GM23338 (cell line): ENCODE measurements at regions not wholly inside any gene's neighbourhood (a gene's known extent, or its start where the extent isn't known, plus 50 kb on each side); places are given as distances from the start of the nearest gene placed in this dataset.

Source experiments
- ATAC-seq: fragments of 200-7000 bp; cut with Tn5 transposase; 3 replicates; pipeline ENCODE4 v1.9.1; 2020
- DNase-seq: peaks from one replicate; pipeline ENCODE4 v3.0.0-alpha.2; 2015; ENCODE audit warnings: low spot score
- H2AFZ ChIP-seq: fragments of 200-600 bp; sonication (generic); 2 replicates; pipeline ENCODE4 v1.8.0; 2016; ENCODE audit warnings: antibody characterized with exemption, mild to moderate bottlenecking, moderate library complexity
- H3F3A ChIP-seq: fragments of 200-600 bp; sonication (generic); replicated peaks from 2 replicates; pipeline ENCODE4 v1.8.0; 2017; ENCODE audit warnings: antibody characterized with exemption, mixed run types, low read depth
- H3K27ac ChIP-seq: fragments of 200-600 bp; sonication (generic); 2 replicates; pipeline ENCODE4 v1.6.1; 2016; ENCODE audit warnings: low read depth
- H3K27me3 ChIP-seq: fragments of 200-600 bp; sonication (generic); 2 replicates; pipeline ENCODE4 v1.8.0; 2016; ENCODE audit warnings: mild to moderate bottlenecking, mixed run types, moderate library complexity; ENCODE audit not compliant: insufficient read depth
- H3K36me3 ChIP-seq: fragments of 200-600 bp; sonication (generic); 2 replicates; pipeline ENCODE4 v1.8.0; 2016; ENCODE audit warnings: mild to moderate bottlenecking; ENCODE audit not compliant: insufficient read depth
- H3K4me1 ChIP-seq: fragments of 200-600 bp; sonication (generic); 2 replicates; pipeline ENCODE4 v1.8.0; 2016; ENCODE audit warnings: mild to moderate bottlenecking, moderate library complexity; ENCODE audit not compliant: insufficient read depth
- H3K4me2 ChIP-seq: fragments of 200-600 bp; sonication (generic); 2 replicates; pipeline ENCODE4 v1.7.1; 2017; ENCODE audit warnings: mixed run types
- H3K4me3 ChIP-seq: fragments of 200-600 bp; sonication (generic); 2 replicates; pipeline ENCODE4 v1.6.1; 2016; ENCODE audit warnings: mixed run types
- H3K79me2 ChIP-seq: fragments of 200-600 bp; sonication (generic); replicated peaks from 2 replicates; pipeline ENCODE4 v1.8.0; 2017; ENCODE audit warnings: mild to moderate bottlenecking; ENCODE audit not compliant: insufficient read depth
- H3K9me2 ChIP-seq: fragments of 200-600 bp; sonication (generic); 2 replicates; pipeline ENCODE4 v1.8.0; 2017; ENCODE audit not compliant: insufficient read depth
- H4K20me1 ChIP-seq: fragments of 200-600 bp; sonication (generic); replicated peaks from 2 replicates; pipeline ENCODE4 v1.8.0; 2017; ENCODE audit warnings: mild to moderate bottlenecking; ENCODE audit not compliant: insufficient read depth
- H3K27ac Mint-ChIP-seq: 2 replicates; pipeline ENCODE4 v1.8.0; 2020; ENCODE audit warnings: inconsistent platforms, mild to moderate bottlenecking, moderate library complexity, mixed read lengths
- H3K27me3 Mint-ChIP-seq: 3 replicates; pipeline ENCODE4 v1.8.0; 2022; ENCODE audit warnings: low read depth, mild to moderate bottlenecking, moderate library complexity, mixed read lengths, inconsistent platforms; ENCODE audit not compliant: insufficient read depth, poor library complexity
- H3K36me3 Mint-ChIP-seq: 3 replicates; pipeline ENCODE4 v1.8.0; 2021; ENCODE audit warnings: low read depth, mild to moderate bottlenecking, inconsistent platforms, moderate library complexity, mixed read lengths
- H3K4me1 Mint-ChIP-seq: 3 replicates; pipeline ENCODE4 v1.8.0; 2020; ENCODE audit warnings: mild to moderate bottlenecking, inconsistent platforms, mixed read lengths
- H3K4me3 Mint-ChIP-seq: 3 replicates; pipeline ENCODE4 v1.8.0; 2021; ENCODE audit warnings: moderate library complexity, mild to moderate bottlenecking, inconsistent platforms, mixed read lengths
- H3K9me3 Mint-ChIP-seq: 3 replicates; pipeline ENCODE4 v1.8.0; 2020; ENCODE audit warnings: moderate library complexity, mild to moderate bottlenecking, inconsistent platforms, mixed read lengths
- CREB1 ChIP-seq: fragments of 250-450 bp; sonication (Bioruptor Pico); IDR thresholded peaks from 2 replicates; pipeline ENCODE4 v1.5.0; 2020; ENCODE audit warnings: low read depth, mild to moderate bottlenecking, moderate library complexity
- CTCF ChIP-seq, 2 experiments: fragments of 200-600 bp in 1 of 2; sonication (generic) in 1 of 2; conservative IDR thresholded peaks; 2 replicates each; pipeline versions ENCODE4 v1.5.1 to v1.6.1; 2016 to 2017; ENCODE audit warnings: antibody characterized with exemption in 2 of 2, low read depth in 2 of 2, mild to moderate bottlenecking in 2 of 2, moderate library complexity in 1 of 2
- ETS1 ChIP-seq: IDR thresholded peaks from 2 replicates; pipeline ENCODE4 v1.6.1; 2016; ENCODE audit warnings: antibody characterized with exemption
- EZH2 ChIP-seq: fragments of 200-600 bp; sonication (generic); IDR thresholded peaks from one replicate; pipeline ENCODE4 v1.8.0; 2017; ENCODE audit warnings: antibody characterized with exemption, mild to moderate bottlenecking, low read depth; ENCODE audit not compliant: unreplicated experiment
- EZH2phosphoT487 ChIP-seq: fragments of 200-600 bp; sonication (generic); IDR thresholded peaks from one replicate; pipeline ENCODE4 v1.8.1; 2018; ENCODE audit warnings: antibody characterized with exemption; ENCODE audit not compliant: unreplicated experiment
- JUNB ChIP-seq: IDR thresholded peaks from one replicate; pipeline ENCODE4 v1.6.1; 2016; ENCODE audit warnings: antibody characterized with exemption; ENCODE audit not compliant: unreplicated experiment
- NANOG ChIP-seq: IDR thresholded peaks from 2 replicates; pipeline ENCODE4 v1.6.1; 2016; ENCODE audit warnings: antibody characterized with exemption, borderline replicate concordance
- POLR2AphosphoS5 ChIP-seq: IDR thresholded peaks from 2 replicates; pipeline ENCODE4 v1.6.1; 2016; ENCODE audit warnings: antibody characterized with exemption, low read depth
- REST ChIP-seq: IDR thresholded peaks from one replicate; pipeline ENCODE4 v1.6.1; 2018; ENCODE audit warnings: antibody characterized with exemption; ENCODE audit not compliant: unreplicated experiment
- STAT1 ChIP-seq: IDR thresholded peaks from one replicate; pipeline ENCODE4 v1.6.1; 2016; ENCODE audit warnings: antibody characterized with exemption; ENCODE audit not compliant: unreplicated experiment
- ZNF114 ChIP-seq: fragments of 250-450 bp; sonication (Bioruptor Pico); IDR thresholded peaks from 2 replicates; pipeline ENCODE4 v1.5.0; 2020; ENCODE audit warnings: mild to moderate bottlenecking, moderate library complexity
- ZNF331 ChIP-seq: fragments of 250-450 bp; sonication (Bioruptor Pico); IDR thresholded peaks from 2 replicates; pipeline ENCODE4 v1.5.0; 2020; ENCODE audit warnings: low read depth, mild to moderate bottlenecking, moderate library complexity
- ZNF462 ChIP-seq: fragments of 250-450 bp; sonication (Bioruptor Pico); IDR thresholded peaks from 2 replicates; pipeline ENCODE4 v1.5.0; 2020; ENCODE audit warnings: mild to moderate bottlenecking, moderate library complexity

- Histone ChIP-seq H3K9me2 (no peaks in the 10 kb centered on the region), H3K36me3 (no peaks in the 10 kb centered on the region), H3K27ac (no peak overlapping the region), H3K27me3 (no peaks in the 10 kb centered on the region), H3K4me2 (no peak overlapping the region), H3K4me1 (peaks cover 15% of the 10 kb centered on the region; the same call in 1 of the 2 replicates), H2AFZ (no peak overlapping the region), H4K20me1 (no peaks in the 10 kb centered on the region), H3K79me2 (no peaks in the 10 kb centered on the region), H3K4me3 (no peak overlapping the region), H3F3A (no peaks in the 10 kb centered on the region)
- ATAC-seq, result no peak
- Mint-ChIP-seq H3K9me3 (no peaks in the 10 kb centered on the region), H3K36me3 (no peaks in the 10 kb centered on the region), H3K27me3 (no peaks in the 10 kb centered on the region), H3K27ac (no peak overlapping the region), H3K4me1 (peaks cover 23% of the 10 kb centered on the region), H3K4me3 (no peak overlapping the region)
- TF ChIP-seq EZH2 (no peak), ZNF462 (CRISPR knock-in tag) (no peak), REST (no peak), JUNB (no peak), CREB1 (no peak), ETS1 (no peak), NANOG (no peak), ZNF114 (CRISPR knock-in tag) (no peak), POLR2AphosphoS5 (no peak), ZNF331 (CRISPR knock-in tag) (no peak), CTCF (conservative IDR thresholded peaks at IDR 0.05; ENCODE audit: low read depth in 2 of 2) (no peak), EZH2phosphoT487 (no peak), STAT1 (no peak)
- DNase-seq, result no peak
Observed at GRCh38 chr2:195031411-195031810, 625.6 kb upstream of the SLC39A10 start.
